Thyroid gland (tissue), 4 donors: ENCODE measurements at regions not wholly inside any gene's neighbourhood (a gene's known extent, or its start where the extent isn't known, plus 50 kb on each side); places are given as distances from the start of the nearest gene placed in this dataset.
A peak's percentile ranks its signal among the peaks of the same experiment; 100 is the strongest.

Experiments
- DNase-seq, 2 donors: peaks; one replicate each; pipeline ENCODE4 v3.0.0-alpha.2; 2019
- H3K27ac ChIP-seq, 3 donors: fragments of 200-600 bp; sonication (generic); 1 replicate in 2 of 3; 2 replicates in 1 of 3; pipeline ENCODE4 v1.5.1; 2016 to 2019; ENCODE audit warnings: mild to moderate bottlenecking in 1 of 3, moderate library complexity in 1 of 3
- H3K27me3 ChIP-seq: fragments of 200-600 bp; sonication (generic); one replicate; pipeline ENCODE4 v1.5.1; 2019
- H3K36me3 ChIP-seq, 2 donors: fragments of 200-600 bp; sonication (generic); one replicate each; pipeline ENCODE4 v1.5.1; 2016 to 2019
- H3K4me1 ChIP-seq, 2 donors: fragments of 200-600 bp; sonication (generic); one replicate each; pipeline ENCODE4 v1.5.1; 2017 to 2019
- H3K4me3 ChIP-seq, 3 donors: fragments of 200-600 bp; sonication (generic); replicated peaks in 1 of 3; 1 replicate in 2 of 3; 2 replicates in 1 of 3; pipeline ENCODE4 v1.5.1; 2016; ENCODE audit warnings: mild to moderate bottlenecking in 1 of 3
- H3K9me3 ChIP-seq: fragments of 200-600 bp; sonication (generic); one replicate; pipeline ENCODE4 v1.5.1; 2017
- CTCF ChIP-seq, 6 experiments: fragments of 200-600 bp in 3 of 6; fragments of 450-650 bp in 3 of 6; sonication (generic) in 3 of 6; IDR thresholded peaks; one replicate each; pipeline ENCODE4 v1.5.1; 2016 to 2019; ENCODE audit warnings: antibody characterized with exemption in 6 of 6, mild to moderate bottlenecking in 2 of 6, inconsistent platforms in 1 of 6, moderate library complexity in 1 of 6
- POLR2A ChIP-seq, 2 donors: fragments of 450-650 bp; IDR thresholded peaks; one replicate each; pipeline ENCODE4 v1.6.1; 2017; ENCODE audit warnings: antibody characterized with exemption in 2 of 2, mild to moderate bottlenecking in 2 of 2, moderate library complexity in 1 of 2
- WGBS, 2 donors: methylation state at CpG; one replicate each; pipeline ENCODE4 v1.1.5; 2017; 5-methylcytosine and 5-hydroxymethylcytosine counted together
- intact Hi-C: fragments of 100-400 bp; cut with DNase I; formaldehyde crosslinking; loops from one replicate; pipeline ENCODE4 v1.15.1; 2023

GRCh38 chr12:97182769-97183168 is 275.7 kb downstream of the NEDD1 start:
- H3K4me1 ChIP-seq: no peaks in the 10 kb centered on the region
- no peak overlapping the region for H3K27ac ChIP-seq
- H3K36me3 ChIP-seq: no peaks in the 10 kb centered on the region
- no peaks in the 10 kb centered on the region for H3K9me3 ChIP-seq
- TF ChIP-seq CTCF (IDR thresholded peaks at IDR 0.05) (no peak), POLR2A (IDR thresholded peaks at IDR 0.05) (no peak)
- no peak for DNase-seq
- H3K27me3 ChIP-seq: no peaks in the 10 kb centered on the region
- 55 to 70% methylated on average over 4 of the region's 4 CpGs for WGBS, 2 donors
- no peak overlapping the region for H3K4me3 ChIP-seq
- intact Hi-C loops: no loop called here

GRCh38 chr12:97184127-97184773 is 277.2 kb downstream of the NEDD1 start:
- no peak for DNase-seq
- no peaks in the 10 kb centered on the region for H3K4me1 ChIP-seq
- WGBS, 2 donors: 95 to 98% methylated on average over 3 of the region's 3 CpGs
- TF ChIP-seq POLR2A (IDR thresholded peaks at IDR 0.05): no peak
- TF ChIP-seq CTCF (IDR thresholded peaks at IDR 0.05): no peak
- no peak overlapping the region for H3K27ac ChIP-seq
- H3K27me3 ChIP-seq: no peaks in the 10 kb centered on the region
- no peaks in the 10 kb centered on the region for H3K36me3 ChIP-seq
- no peaks in the 10 kb centered on the region for H3K9me3 ChIP-seq
- no peak overlapping the region for H3K4me3 ChIP-seq
- intact Hi-C loops: no loop called here

GRCh38 chr12:97185567-97185966 is 277.0 kb upstream of the RMST start:
- DNase-seq: no peak
- Histone ChIP-seq H3K27ac (no peak overlapping the region), H3K36me3 (no peaks in the 10 kb centered on the region), H3K9me3 (no peaks in the 10 kb centered on the region), H3K4me1 (no peaks in the 10 kb centered on the region), H3K27me3 (no peaks in the 10 kb centered on the region), H3K4me3 (no peak overlapping the region)
- intact Hi-C loops: no loop called here
- 94 to 95% methylated on average over 4 of the region's 4 CpGs for WGBS, 2 donors
- TF ChIP-seq POLR2A (IDR thresholded peaks at IDR 0.05): no peak
- TF ChIP-seq CTCF (IDR thresholded peaks at IDR 0.05): no peak

GRCh38 chr12:97194546-97194945 is 268.1 kb upstream of the RMST start:
- Histone ChIP-seq H3K9me3 (no peaks in the 10 kb centered on the region), H3K4me3 (no peak overlapping the region), H3K36me3 (no peaks in the 10 kb centered on the region), H3K4me1 (no peaks in the 10 kb centered on the region), H3K27ac (no peak overlapping the region), H3K27me3 (no peaks in the 10 kb centered on the region)
- no peak for DNase-seq
- 65 to 76% methylated on average over 4 of the region's 4 CpGs for WGBS, 2 donors
- TF ChIP-seq POLR2A (IDR thresholded peaks at IDR 0.05) (no peak), CTCF (IDR thresholded peaks at IDR 0.05) (no peak)
- intact Hi-C loops: no loop called here

- no peak overlapping the region for H3K27ac ChIP-seq
- peak in 1 of 2 donors; percentile 3 for DNase-seq
- TF ChIP-seq CTCF (IDR thresholded peaks at IDR 0.05) (no peak), POLR2A (IDR thresholded peaks at IDR 0.05) (no peak)
- H3K36me3 ChIP-seq: no peaks in the 10 kb centered on the region
- no peaks in the 10 kb centered on the region for H3K4me1 ChIP-seq
- H3K9me3 ChIP-seq: no peaks in the 10 kb centered on the region
- H3K27me3 ChIP-seq: no peaks in the 10 kb centered on the region
- H3K4me3 ChIP-seq: no peak overlapping the region
- intact Hi-C loops: no loop called here
- WGBS, 2 donors: 43 to 50% methylated on average over 5 of the region's 5 CpGs
Measured at GRCh38 chr12:97200181-97200580, 262.4 kb upstream of the RMST start.
